Kidney tubule cell (primary cell): ENCODE measurements at regions not wholly inside any gene's neighbourhood (a gene's known extent, or its start where the extent isn't known, plus 50 kb on each side); places are given as distances from the start of the nearest gene placed in this dataset.

Experiments
- DNase-seq: peaks from one replicate; pipeline ENCODE4 v3.0.0-alpha.2; 2018; ENCODE audit warnings: low spot score

DNA sequence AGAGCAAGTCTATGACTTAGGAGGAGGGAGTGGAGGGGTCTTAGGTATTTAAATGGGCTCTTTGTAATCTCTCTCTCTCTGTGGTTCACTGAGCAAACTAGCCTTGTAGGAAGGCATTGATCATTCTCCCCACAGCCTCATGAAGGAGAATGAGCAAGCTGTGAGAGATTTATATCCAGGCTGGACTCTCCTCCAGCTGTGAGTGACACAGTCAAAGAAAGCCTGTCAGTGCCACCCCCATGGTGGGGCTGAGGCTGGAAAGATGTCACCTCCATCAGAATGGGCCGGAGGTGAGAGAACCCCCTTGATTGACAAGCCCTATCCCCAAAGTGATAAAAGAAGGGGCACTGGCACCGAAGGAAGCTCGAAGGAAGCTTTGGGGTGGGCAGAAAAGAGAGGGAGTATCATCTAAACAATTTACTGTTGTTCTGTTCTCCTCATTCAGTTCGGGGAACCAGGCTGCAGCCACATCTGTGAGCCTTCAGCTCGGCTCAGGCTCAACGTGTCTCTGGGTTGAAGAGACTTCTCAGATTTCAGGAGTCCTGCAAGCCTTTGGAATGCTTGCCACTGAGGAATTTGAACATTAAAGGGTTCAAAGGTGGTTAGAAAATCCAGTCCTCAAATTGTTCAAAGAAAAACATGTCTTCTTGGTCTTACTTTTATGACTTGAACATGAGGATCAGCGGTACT is 538.2 kb upstream of the ZNF462 start:
- DNase-seq, result no peak

GRCh38 chr9:106326493-106326892 is 536.5 kb upstream of the ZNF462 start:
- DNase-seq, result no peak

GRCh38 chr9:106333481-106333880 is 529.5 kb upstream of the ZNF462 start:
- no peak for DNase-seq

- DNase-seq, result no peak
These were observed 528.9 kb upstream of the ZNF462 start for GRCh38 chr9:106334081-106334480.

DNA sequence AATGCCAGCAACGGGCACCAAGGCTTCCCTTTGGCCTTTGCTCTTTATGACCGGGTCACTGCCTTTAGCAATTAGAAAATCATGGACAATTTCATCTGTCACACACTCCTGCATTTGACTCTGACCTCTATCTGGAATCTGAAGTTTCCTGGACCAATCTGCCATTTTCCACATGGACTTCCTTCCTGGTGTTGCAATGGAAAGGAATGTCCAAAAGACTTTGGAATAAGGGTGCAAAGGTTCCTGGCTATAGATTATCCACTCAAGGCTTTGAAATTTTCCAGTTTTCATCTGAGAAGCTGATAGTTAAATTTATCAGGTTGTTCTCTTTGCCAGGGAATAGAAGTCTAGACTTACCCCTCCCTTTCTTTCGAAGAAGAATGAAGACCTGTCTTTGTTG is 523.1 kb upstream of the ZNF462 start:
- no peak for DNase-seq

- DNase-seq, result no peak
These were observed 512.2 kb upstream of the ZNF462 start for GRCh38 chr9:106350777-106351176.

DNA sequence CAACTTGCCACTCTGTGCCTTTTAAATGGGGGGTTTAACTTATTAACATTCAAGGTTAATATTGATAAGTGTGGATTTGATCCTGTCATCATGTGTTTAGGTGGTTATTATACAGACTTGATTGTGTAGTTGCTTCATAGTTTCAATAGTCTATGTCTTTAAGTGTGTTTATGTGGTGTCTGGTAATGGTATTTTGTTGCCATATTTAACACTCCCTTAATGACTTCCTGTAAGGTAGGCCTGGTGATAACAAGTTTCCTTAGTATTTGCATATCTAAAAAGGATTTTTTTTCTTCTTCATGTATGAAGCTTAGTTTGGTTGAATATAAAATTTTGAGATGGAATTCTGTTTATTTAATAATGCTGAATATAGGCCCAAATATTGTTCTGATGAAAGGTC is 506.0 kb upstream of the ZNF462 start:
- DNase-seq, result no peak

- no peak for DNase-seq
These were observed 504.6 kb upstream of the ZNF462 start for GRCh38 chr9:106358331-106358730.

DNA sequence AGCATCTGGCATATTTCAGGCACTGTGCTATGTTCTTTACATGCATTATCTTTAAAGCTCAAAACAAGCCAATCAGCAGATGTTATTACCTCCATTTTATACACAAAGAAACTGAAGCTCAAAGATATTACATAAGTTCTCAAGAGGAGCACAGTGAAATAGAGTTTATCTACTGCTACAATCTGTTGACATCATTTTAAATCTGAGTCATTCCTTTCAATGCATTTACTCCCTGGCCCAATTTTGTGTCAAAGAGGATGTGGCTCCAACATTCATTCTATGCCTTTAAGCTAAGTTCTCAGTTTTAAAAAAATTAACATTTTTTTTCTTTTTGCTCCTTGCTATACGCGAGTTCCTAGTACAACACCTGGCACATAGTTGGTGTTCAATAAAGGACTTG is 486.3 kb upstream of the ZNF462 start:
- DNase-seq, result no peak

GRCh38 chr9:106383072-106383471 is 479.9 kb upstream of the ZNF462 start:
- DNase-seq, result no peak

DNA sequence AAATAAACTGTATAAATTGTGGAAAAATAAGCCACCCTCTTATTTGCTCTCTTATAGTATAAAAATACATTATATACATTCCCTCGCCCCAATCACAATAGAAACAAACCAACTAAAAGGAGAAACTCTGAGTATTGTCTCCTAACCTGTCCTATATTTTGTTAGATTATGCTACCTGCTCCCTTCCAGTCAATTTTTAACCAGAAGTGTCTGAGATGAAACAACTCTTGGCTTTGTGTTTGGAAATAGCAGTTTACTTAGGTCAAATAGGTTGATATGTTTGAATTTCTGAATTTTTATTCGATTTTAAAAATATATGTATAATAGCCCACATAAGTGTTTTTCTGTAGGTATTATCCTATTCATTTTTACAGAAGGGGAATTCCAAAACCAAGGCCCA is 475.0 kb upstream of the ZNF462 start:
- no peak for DNase-seq

GRCh38 chr9:106393226-106393625 is 469.7 kb upstream of the ZNF462 start:
- DNase-seq, result no peak

DNA sequence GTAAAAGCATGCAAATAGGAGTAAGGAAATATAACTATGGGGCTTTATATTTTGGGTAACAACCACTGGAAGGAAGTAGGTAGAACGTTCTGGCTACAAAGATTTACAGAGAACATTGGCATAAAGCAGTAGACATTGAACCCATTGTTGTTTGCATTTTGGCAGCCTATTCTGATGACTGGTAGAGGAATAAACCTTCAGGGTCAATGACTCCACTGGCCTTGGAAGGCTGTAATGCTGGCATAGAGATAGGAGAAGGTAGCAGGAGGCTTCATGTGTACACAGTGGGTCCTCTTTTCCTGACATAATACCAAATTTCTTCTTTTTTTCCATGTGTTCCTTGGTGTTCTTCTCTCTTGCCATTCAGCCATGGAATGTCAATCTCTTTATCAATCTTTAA is 462.8 kb upstream of the ZNF462 start:
- DNase-seq, result no peak

GRCh38 chr9:106400950-106401349 is 462.0 kb upstream of the ZNF462 start:
- DNase-seq, result no peak

DNA sequence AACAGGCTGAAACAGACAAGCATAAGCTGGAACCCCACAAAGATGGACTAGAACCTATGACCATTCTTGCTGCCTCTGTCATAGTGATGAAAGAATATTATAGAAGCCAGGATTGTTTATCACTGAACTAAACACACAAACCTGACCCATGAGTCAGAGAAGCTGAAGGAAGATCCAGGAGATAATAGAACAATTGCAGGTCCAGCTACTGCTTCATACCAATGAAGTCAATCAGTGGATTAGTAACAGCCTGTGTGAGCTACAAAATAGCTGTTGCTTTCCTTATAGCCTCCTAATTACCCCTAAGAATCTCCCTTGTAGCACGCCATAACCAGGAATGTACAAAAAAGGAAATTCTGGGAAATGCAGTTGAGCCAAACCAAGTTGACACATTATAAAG is 459.9 kb upstream of the ZNF462 start:
- DNase-seq, result peak; percentile 85

GRCh38 chr9:106404137-106404536 is 458.8 kb upstream of the ZNF462 start:
- DNase-seq, result no peak

- peak; percentile 73 for DNase-seq
These were observed 457.0 kb upstream of the ZNF462 start for GRCh38 chr9:106405871-106406435.

GRCh38 chr9:106414042-106414441 is 448.9 kb upstream of the ZNF462 start:
- no peak for DNase-seq

DNA sequence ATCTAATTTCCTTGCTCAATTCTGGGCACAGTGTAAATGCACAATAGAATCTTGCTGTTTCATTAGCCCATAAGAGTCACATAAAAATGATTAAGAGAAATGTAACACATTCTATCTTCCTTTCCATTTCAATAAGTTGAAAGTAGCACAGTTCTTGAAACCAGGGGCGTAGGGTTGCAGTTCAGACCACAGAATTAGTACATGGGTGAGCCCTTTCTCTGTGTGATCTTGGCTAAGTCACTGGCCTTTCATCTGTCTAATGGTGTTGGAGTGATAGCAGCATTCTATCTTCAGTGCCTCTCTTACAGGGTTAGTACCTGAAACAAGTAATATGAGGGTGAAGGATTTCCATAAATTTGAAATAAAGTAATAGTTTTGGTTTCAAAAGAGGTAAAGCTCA is 445.3 kb upstream of the ZNF462 start:
- no peak for DNase-seq

DNA sequence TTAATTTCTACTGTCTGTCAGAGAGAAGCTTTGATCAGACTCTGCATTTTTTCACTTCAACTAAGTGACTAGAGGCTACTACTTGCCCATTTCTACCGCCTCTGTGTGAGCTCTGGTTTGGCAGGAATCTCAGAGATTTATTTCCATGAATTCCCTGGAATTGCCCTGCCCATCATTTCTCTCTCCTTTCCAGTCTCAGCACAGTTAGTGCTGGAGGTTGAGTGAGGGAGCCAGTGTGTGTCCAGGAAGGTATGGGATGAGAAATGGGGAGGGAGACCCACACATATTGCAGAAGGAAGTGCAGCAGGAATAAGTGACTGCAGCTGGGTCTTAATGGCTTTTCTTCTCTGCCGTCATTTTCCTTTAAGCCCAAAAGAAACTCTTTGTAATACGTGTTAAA is 443.1 kb upstream of the ZNF462 start:
- peak; percentile 17 for DNase-seq

DNA sequence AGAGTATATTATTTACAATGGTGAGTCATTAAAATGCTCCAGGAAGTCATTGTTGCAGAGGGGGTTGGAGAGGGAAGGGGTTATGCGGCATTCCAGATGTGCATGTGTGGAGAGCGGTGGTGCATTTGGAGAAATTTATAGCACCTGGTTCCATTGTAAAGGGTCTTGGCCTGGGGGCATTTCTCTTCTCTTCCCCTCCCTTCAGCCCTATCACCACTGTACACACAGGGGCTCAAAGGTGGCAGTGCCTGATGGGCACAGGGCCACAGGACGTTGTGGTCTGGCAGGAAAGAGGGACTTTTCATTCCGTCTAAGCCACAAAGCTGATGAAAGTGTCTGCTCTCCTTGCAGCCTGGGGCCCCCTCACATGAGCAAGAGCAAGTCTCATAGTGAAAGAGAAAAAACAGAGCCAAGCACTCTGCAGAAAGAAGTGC is 442.4 kb upstream of the ZNF462 start:
- peak; percentile 73 for DNase-seq

GRCh38 chr9:106421772-106422171 is 441.2 kb upstream of the ZNF462 start:
- peak; percentile 46 for DNase-seq

- no peak for DNase-seq
These were observed 439.4 kb upstream of the ZNF462 start for GRCh38 chr9:106423575-106423974.

DNA sequence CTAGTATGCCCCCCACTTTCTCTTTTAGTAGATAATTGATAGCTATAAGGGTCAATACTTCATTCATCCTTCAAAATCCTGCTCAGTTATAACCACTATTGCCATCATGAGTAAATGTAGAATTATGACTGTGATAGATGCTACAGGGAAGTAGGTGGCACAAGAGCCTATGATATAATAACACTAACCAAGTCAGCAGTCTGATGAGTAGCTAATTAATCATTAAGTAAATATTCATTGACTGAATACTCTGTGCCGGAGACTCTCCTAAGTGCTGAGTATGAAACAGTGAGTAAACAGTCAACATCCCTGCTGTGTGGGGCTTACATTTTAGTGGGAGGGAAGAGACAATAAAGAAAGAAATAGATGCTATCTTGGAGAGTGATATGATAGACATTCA is 430.3 kb upstream of the ZNF462 start:
- peak; percentile 66 for DNase-seq
